RWPE1 (cell line): ENCODE measurements at regions not wholly inside any gene's neighbourhood (a gene's known extent, or its start where the extent isn't known, plus 50 kb on each side); places are given as distances from the start of the nearest gene placed in this dataset.

Experiments
- CTCF ChIA-PET: fragments of 350-600 bp; sonication (Branson Sonifier 250); formaldehyde crosslinking; extraction: SDS; loops from one replicate; lab custom pipeline; 2021; lab: Yijun Ruan, JAX
- POLR2A ChIA-PET: fragments of 400-600 bp; formaldehyde crosslinking; extraction: SDS; loops from one replicate; lab custom pipeline; 2020; ENCODE audit warnings: antibody characterized with exemption; ENCODE audit not compliant: low non-redundant PET; lab: Yijun Ruan, JAX
- DNase-seq: peaks from one replicate; pipeline ENCODE4 v3.0.0; 2012; ENCODE audit warnings: low spot score
- H3K27ac ChIP-seq: fragments of 450-650 bp; 2 replicates; pipeline ENCODE4 v1.5.1; 2017
- CTCF ChIP-seq: fragments of 450-650 bp; conservative IDR thresholded peaks from 2 replicates; pipeline ENCODE4 v1.5.1; 2017; ENCODE audit warnings: low read depth, mild to moderate bottlenecking

DNA sequence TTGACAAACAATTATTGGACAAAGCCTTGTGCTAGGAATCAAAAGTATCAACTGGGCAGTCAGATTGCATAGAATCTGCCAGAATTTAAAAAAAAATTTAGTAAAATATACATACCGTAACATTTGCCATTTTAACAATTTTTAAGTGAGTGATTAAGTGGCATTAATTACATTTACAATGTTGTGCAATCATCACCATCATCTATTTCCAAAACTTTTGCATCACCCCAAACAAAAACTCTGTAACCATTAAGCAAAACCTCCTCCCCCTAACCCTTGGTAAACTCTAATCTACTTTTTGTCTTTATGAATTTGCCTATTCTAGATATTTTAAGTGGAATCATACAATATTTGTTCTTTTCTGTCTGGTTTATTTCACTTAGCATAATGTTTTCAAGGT is 182.8 kb downstream of the LMO4 start:
- ChIA-PET CTCF (no interaction called here), POLR2A (no interaction called here)
- TF ChIP-seq CTCF = no peak
- no peak overlapping the region for H3K27ac ChIP-seq
- DNase-seq = no peak

GRCh38 chr1:87512431-87512830 is 183.8 kb downstream of the LMO4 start:
- ChIA-PET CTCF (interaction anchor here (0.6 kb wide), 1 partner anchor 708 kb away, joined by 3 read pairs; no protein-coding TSS in a partner anchor), POLR2A (no interaction called here)
- H3K27ac ChIP-seq = no peak overlapping the region

DNA sequence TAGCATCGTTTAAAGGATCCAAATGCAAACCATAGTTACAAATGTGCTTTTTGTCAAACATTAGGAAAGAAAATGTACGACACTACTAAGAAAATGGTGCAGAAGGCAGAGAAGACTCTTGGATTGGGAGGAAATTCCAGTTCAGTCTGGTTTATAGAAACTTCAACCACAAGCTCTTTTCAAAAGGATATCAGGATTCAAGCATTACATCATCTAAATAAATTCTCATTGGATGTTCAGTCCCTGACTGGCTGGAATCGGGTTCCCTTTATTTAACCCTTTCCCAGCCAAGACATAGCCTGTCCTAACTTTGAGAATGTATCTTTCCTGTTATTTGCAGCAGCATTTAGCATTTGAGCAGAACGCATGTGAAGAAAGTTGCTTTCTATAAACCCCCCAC is 184.6 kb downstream of the LMO4 start:
- CTCF ChIA-PET = no interaction called here

More at GRCh38 chr1:87512431-87512830, 183.8 kb downstream of the LMO4 start:
- no peak for DNase-seq
- no peak for TF ChIP-seq CTCF

GRCh38 chr1:87513966-87514660 is 185.4 kb downstream of the LMO4 start:
- TF ChIP-seq CTCF = no peak
- no peak for DNase-seq
- no peak overlapping the region for H3K27ac ChIP-seq
- ChIA-PET CTCF (no interaction called here), POLR2A (no interaction called here)

More for the DNA sequence above, 184.6 kb downstream of the LMO4 start:
- TF ChIP-seq CTCF = no peak
- POLR2A ChIA-PET = no interaction called here
- H3K27ac ChIP-seq = no peak overlapping the region
- no peak for DNase-seq

DNA sequence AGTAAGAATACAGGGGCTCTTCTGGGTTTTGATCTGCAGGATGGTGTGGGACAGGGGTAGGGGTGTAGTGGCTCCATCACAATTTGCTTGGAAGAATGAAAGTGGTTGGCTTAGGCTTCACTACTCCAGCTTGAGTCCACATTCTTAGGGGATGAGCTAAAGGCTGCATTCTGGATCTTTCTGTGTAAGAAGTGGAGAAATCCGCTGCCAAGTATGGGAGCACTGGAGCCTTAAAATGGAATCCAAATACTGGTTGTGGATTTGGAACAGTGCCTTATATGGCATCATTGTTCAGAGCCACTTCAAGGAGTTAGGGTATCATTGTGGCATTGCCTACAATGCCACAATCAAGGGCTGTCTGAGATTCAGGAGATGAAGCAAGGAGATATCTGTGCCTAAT is 187.1 kb downstream of the LMO4 start:
- POLR2A ChIA-PET = no interaction called here
- no peak overlapping the region for H3K27ac ChIP-seq
- no peak for DNase-seq
- TF ChIP-seq CTCF = no peak
- CTCF ChIA-PET = no interaction called here

DNA sequence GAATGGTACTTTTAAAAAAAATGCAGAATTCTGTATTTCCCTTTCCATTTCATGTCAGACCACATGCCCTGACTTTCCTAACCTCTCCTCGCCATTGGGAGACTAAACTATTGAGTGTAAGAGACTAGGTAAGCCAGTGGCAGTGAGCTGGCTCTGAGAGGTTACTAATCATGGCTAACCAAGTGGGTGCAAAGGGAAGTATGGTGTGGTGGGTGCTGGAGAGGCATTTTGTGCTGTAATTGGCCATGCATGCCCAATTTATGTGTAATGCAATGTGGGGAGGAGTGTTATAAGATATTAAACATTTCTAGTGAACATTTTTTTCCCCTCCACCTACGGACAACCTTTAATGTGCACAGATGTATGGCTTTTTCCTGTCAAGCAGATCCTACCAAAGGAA is 190.1 kb downstream of the LMO4 start:
- TF ChIP-seq CTCF = no peak
- CTCF ChIA-PET = no interaction called here
- POLR2A ChIA-PET = no interaction called here
- H3K27ac ChIP-seq = no peak overlapping the region
- DNase-seq = no peak
